Loucy (cell line): ENCODE measurements at regions not wholly inside any gene's neighbourhood (a gene's known extent, or its start where the extent isn't known, plus 50 kb on each side); places are given as distances from the start of the nearest gene placed in this dataset.
"Not testable (repeated sequence)": the region's sequence is repeated elsewhere in the genome, so short reads cannot be mapped to it uniquely, and the experiment has no call there.

Source experiments
- EZH2phosphoT487 ChIP-seq: fragments of 200-600 bp; IDR thresholded peaks from 2 replicates; pipeline ENCODE4 v1.6.1; 2018; ENCODE audit warnings: antibody characterized with exemption, mild to moderate bottlenecking, moderate library complexity, borderline replicate concordance
- TF ChIP-seq, protein P1 (sequence below): fragments of 200-600 bp; sonication (generic); conservative IDR thresholded peaks from 2 replicates; pipeline ENCODE4 v1.5.1; 2014; ENCODE audit warnings: mild to moderate bottlenecking, antibody characterized with exemption, low read length

DNA sequence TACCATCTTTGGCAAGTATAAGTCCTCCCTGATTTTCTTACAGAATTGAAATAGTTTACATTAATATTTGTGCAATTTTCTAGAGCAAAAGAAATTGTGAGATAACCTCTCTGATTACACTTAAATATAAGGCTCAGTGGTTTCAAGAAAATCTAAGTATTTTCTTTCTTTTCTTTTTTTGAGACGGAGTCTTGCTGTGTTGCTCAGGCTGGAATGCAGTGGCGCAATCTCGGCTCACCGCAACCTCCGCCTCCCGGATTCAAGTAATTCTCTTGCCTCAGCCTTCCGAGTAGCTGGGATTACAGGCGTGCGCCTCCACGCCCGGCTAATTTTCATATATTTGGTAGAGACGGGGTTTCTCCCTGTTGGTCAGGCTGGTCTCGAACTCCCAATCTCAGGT lies 813.9 kb upstream of the SLC10A2 start:
- TF ChIP-seq, protein P1, sequence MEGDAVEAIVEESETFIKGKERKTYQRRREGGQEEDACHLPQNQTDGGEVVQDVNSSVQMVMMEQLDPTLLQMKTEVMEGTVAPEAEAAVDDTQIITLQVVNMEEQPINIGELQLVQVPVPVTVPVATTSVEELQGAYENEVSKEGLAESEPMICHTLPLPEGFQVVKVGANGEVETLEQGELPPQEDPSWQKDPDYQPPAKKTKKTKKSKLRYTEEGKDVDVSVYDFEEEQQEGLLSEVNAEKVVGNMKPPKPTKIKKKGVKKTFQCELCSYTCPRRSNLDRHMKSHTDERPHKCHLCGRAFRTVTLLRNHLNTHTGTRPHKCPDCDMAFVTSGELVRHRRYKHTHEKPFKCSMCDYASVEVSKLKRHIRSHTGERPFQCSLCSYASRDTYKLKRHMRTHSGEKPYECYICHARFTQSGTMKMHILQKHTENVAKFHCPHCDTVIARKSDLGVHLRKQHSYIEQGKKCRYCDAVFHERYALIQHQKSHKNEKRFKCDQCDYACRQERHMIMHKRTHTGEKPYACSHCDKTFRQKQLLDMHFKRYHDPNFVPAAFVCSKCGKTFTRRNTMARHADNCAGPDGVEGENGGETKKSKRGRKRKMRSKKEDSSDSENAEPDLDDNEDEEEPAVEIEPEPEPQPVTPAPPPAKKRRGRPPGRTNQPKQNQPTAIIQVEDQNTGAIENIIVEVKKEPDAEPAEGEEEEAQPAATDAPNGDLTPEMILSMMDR: not testable (repeated sequence)
- not testable (repeated sequence) for TF ChIP-seq EZH2phosphoT487
